ENCODE measurements at regions not wholly inside any gene's neighbourhood (a gene's known extent, or its start where the extent isn't known, plus 50 kb on each side); places are given as distances from the start of the nearest gene placed in this dataset.

DNA sequence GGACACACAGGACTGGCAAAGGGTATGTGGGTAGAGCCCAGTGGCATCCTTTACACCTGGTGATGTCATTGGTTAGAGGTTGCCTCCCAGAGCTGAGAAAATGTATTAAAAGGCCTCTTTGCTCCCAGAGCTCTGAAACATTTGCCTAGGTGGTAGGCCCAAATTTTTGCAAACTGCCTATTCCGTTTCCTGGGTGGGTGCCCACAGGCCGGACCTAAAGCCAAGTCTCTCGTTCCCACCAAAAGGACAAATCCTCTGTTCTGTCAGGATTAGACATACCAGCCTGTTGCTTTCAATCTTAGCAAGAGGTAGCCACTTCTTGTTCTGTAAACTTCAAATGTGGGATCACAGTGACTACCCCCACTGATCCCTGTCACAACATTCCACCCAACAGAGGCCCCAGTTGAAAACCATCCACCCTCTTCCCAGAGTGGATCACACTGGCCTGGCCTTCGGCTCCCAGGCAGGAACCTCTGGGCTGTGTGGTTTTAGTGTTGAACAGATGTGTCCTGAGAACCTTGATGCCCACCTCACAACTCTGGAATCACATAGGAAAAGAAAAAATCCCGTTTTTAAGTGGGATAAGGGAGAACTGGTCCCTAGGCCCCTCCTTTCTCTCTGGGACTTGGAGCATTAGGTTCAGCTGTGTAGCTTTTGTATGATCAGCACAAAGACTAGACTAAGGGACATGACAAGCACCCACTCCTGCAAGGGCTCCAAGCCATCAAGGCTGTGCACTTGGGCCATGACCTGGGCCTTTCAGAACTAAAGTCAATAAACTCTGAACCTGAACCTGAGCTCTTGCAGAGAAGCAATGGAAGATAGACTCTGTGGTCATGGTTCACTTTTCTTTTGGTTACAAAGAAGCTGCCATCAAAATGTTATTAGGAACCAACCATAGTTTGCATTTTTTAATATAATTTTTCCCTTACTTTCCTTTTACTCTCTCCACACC, 211.3 kb downstream of the CYP26B1 start:
- no peak for TF ChIP-seq POLR2AphosphoS5 (IDR thresholded peaks at IDR 0.05; ENCODE audit: low read depth, low read length)
- no peak for TF ChIP-seq FOXP2 (optimal IDR thresholded peaks at IDR 0.05; ENCODE audit: borderline replicate concordance, extremely low read depth, extremely low read length, insufficient read depth)
- TF ChIP-seq, protein P1, sequence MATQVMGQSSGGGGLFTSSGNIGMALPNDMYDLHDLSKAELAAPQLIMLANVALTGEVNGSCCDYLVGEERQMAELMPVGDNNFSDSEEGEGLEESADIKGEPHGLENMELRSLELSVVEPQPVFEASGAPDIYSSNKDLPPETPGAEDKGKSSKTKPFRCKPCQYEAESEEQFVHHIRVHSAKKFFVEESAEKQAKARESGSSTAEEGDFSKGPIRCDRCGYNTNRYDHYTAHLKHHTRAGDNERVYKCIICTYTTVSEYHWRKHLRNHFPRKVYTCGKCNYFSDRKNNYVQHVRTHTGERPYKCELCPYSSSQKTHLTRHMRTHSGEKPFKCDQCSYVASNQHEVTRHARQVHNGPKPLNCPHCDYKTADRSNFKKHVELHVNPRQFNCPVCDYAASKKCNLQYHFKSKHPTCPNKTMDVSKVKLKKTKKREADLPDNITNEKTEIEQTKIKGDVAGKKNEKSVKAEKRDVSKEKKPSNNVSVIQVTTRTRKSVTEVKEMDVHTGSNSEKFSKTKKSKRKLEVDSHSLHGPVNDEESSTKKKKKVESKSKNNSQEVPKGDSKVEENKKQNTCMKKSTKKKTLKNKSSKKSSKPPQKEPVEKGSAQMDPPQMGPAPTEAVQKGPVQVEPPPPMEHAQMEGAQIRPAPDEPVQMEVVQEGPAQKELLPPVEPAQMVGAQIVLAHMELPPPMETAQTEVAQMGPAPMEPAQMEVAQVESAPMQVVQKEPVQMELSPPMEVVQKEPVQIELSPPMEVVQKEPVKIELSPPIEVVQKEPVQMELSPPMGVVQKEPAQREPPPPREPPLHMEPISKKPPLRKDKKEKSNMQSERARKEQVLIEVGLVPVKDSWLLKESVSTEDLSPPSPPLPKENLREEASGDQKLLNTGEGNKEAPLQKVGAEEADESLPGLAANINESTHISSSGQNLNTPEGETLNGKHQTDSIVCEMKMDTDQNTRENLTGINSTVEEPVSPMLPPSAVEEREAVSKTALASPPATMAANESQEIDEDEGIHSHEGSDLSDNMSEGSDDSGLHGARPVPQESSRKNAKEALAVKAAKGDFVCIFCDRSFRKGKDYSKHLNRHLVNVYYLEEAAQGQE (IDR thresholded peaks at IDR 0.05; ENCODE audit: insufficient read depth in 1 of 2, low read depth in 2 of 2, low read length in 2 of 2), result no peak
- TF ChIP-seq SIN3A (IDR thresholded peaks at IDR 0.05; ENCODE audit: borderline replicate concordance, insufficient read depth, low read length), result no peak
- no peak for TF ChIP-seq TAF1 (IDR thresholded peaks at IDR 0.05; ENCODE audit: borderline replicate concordance, insufficient read depth, low read length)

DNA sequence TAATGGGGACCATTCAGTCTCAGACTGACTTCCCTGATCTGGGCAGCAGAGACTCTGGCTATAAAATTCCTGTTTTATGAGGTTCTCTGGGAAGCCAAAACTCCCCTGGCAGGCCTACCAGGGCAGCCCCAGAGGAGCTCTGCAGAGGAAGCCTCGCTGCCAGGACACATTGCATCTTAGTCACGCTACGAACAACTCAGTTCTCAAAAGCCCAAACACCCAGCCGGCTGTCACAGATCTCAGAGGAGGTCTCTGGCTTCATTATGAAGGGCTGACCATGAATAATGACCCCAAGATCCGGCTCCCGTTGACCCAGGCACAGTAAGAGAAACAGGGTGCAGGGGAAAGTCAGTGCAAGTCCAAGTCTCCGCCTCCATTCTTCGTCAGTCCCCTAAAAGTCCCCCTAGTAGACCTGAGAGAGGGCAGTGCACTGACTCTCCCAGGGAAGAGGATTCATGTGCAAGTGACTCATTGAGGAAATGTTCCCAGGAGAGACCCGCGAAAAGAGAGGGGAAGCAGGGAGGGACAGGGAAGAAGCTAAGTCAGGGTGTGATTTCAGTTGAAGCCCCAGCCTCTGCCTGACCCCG, 212.3 kb downstream of the CYP26B1 start:
- no peak for TF ChIP-seq SIN3A (IDR thresholded peaks at IDR 0.05; ENCODE audit: borderline replicate concordance, insufficient read depth, low read length)
- no peak for TF ChIP-seq FOXP2 (optimal IDR thresholded peaks at IDR 0.05; ENCODE audit: borderline replicate concordance, extremely low read depth, extremely low read length, insufficient read depth)
- TF ChIP-seq, protein P1 (IDR thresholded peaks at IDR 0.05; ENCODE audit: insufficient read depth in 1 of 2, low read depth in 2 of 2, low read length in 2 of 2), result no peak
- no peak for TF ChIP-seq POLR2AphosphoS5 (IDR thresholded peaks at IDR 0.05; ENCODE audit: low read depth, low read length)
- TF ChIP-seq TAF1 (IDR thresholded peaks at IDR 0.05; ENCODE audit: borderline replicate concordance, insufficient read depth, low read length), result no peak

DNA sequence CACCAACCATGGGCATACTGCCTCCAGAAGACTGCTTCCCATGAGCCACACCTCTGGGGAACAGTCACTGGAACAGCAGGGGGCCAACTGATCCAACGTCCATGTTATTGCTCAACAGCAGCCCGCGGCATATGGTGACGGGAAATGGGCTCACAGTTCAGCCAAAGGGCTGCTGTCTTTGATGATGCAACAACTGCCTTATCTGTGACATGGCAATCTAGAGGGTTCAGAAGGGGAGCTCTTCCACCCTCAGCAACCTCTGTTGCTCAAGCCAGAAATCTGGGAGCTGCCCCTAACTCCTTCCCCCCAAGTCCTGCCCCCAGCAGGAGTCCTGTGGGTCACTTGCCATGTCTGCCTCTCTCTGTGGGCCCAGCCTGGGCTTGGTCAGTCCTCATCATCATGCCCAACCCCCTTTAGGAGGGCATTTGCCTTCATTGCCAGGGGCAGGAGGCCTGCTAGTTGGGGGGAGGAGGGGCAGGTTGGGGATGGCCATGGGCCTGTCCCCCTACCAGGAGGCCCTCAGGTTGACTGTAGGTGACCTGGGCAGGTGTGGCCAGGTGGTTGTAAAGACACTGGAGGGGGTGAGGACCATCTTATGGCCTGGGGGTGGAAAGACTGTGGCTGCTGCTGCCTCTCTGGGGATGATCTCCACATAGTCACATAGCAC, 212.9 kb downstream of the CYP26B1 start:
- TF ChIP-seq TAF1 (IDR thresholded peaks at IDR 0.05; ENCODE audit: borderline replicate concordance, insufficient read depth, low read length), result no peak
- no peak for TF ChIP-seq POLR2AphosphoS5 (IDR thresholded peaks at IDR 0.05; ENCODE audit: low read depth, low read length)
- no peak for TF ChIP-seq SIN3A (IDR thresholded peaks at IDR 0.05; ENCODE audit: borderline replicate concordance, insufficient read depth, low read length)
- TF ChIP-seq FOXP2 (optimal IDR thresholded peaks at IDR 0.05; ENCODE audit: borderline replicate concordance, extremely low read depth, extremely low read length, insufficient read depth), result no peak
- TF ChIP-seq, protein P1 (IDR thresholded peaks at IDR 0.05; ENCODE audit: insufficient read depth in 1 of 2, low read depth in 2 of 2, low read length in 2 of 2), result no peak

DNA sequence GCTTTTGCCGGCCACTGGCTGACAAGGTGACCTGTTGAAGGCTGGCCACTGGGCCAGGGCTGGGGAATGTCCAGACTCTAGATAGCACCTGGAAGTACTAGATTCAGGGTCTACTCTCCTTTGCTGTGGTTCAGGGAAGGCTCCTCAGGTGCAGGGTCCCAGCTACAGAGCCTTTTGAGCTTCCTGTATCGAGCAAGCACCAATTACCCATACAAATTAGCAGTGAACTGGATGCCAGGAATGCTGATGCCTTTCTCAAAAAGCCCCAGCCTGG, 213.4 kb downstream of the CYP26B1 start:
- TF ChIP-seq FOXP2 (optimal IDR thresholded peaks at IDR 0.05; ENCODE audit: borderline replicate concordance, extremely low read depth, extremely low read length, insufficient read depth) (no peak), SIN3A (IDR thresholded peaks at IDR 0.05; ENCODE audit: borderline replicate concordance, insufficient read depth, low read length) (no peak), TAF1 (IDR thresholded peaks at IDR 0.05; ENCODE audit: borderline replicate concordance, insufficient read depth, low read length) (no peak), POLR2AphosphoS5 (IDR thresholded peaks at IDR 0.05; ENCODE audit: low read depth, low read length) (no peak)
- TF ChIP-seq, protein P1 (IDR thresholded peaks at IDR 0.05; ENCODE audit: insufficient read depth in 1 of 2, low read depth in 2 of 2, low read length in 2 of 2), result no peak
